Central memory CD4-positive, alpha-beta T cell (primary cell): ENCODE measurements at regions not wholly inside any gene's neighbourhood (a gene's known extent, or its start where the extent isn't known, plus 50 kb on each side); places are given as distances from the start of the nearest gene placed in this dataset.
"Not testable (repeated sequence)": the region's sequence is repeated elsewhere in the genome, so short reads cannot be mapped to it uniquely, and the experiment has no call there.

ENCODE experiments used
- DNase-seq: peaks from one replicate; pipeline ENCODE4 v3.0.0; 2022

- DNase-seq, result no peak
Observed at GRCh38 chr6:145266432-145267075, 468.8 kb downstream of the EPM2A start.

- no peak for DNase-seq
Observed at GRCh38 chr6:145267076-145267867, 468.0 kb downstream of the EPM2A start.

- DNase-seq, result no peak
Observed at GRCh38 chr6:145270464-145270863, 464.9 kb downstream of the EPM2A start.

- DNase-seq, result no peak
Observed at GRCh38 chr6:145271040-145271439, 464.3 kb downstream of the EPM2A start.

- no peak for DNase-seq
Observed at GRCh38 chr6:145271577-145271976, 463.7 kb downstream of the EPM2A start.

GRCh38 chr6:145272246-145272645 is 463.1 kb downstream of the EPM2A start:
- no peak for DNase-seq

- no peak for DNase-seq
Observed at GRCh38 chr6:145273136-145273535, 462.2 kb downstream of the EPM2A start.

GRCh38 chr6:145274083-145274482 is 461.2 kb downstream of the EPM2A start:
- DNase-seq, result no peak

GRCh38 chr6:145275019-145275418 is 460.3 kb downstream of the EPM2A start:
- DNase-seq, result no peak

- no peak for DNase-seq
Observed at GRCh38 chr6:145275787-145276186, 459.5 kb downstream of the EPM2A start.

GRCh38 chr6:145276756-145277155 is 458.6 kb downstream of the EPM2A start:
- no peak for DNase-seq

GRCh38 chr6:145277358-145278086 is 457.8 kb downstream of the EPM2A start:
- DNase-seq, result no peak

- no peak for DNase-seq
Observed at GRCh38 chr6:145278163-145278807, 457.0 kb downstream of the EPM2A start.

GRCh38 chr6:145279551-145279950 is 455.8 kb downstream of the EPM2A start:
- DNase-seq, result no peak

GRCh38 chr6:145279993-145280392 is 455.3 kb downstream of the EPM2A start:
- no peak for DNase-seq

GRCh38 chr6:145283209-145283608 is 452.1 kb downstream of the EPM2A start:
- DNase-seq, result not testable (repeated sequence)

GRCh38 chr6:145283856-145284255 is 451.5 kb downstream of the EPM2A start:
- DNase-seq, result no peak

- DNase-seq, result no peak
Observed at GRCh38 chr6:145286916-145287315, 448.4 kb downstream of the EPM2A start.

- DNase-seq, result no peak
Observed at GRCh38 chr6:145289573-145289972, 445.7 kb downstream of the EPM2A start.

GRCh38 chr6:145290122-145290521 is 445.2 kb downstream of the EPM2A start:
- DNase-seq, result no peak

- no peak for DNase-seq
Observed at GRCh38 chr6:145292066-145292465, 443.3 kb downstream of the EPM2A start.

- DNase-seq, result no peak
Observed at GRCh38 chr6:145294942-145295341, 440.4 kb downstream of the EPM2A start.

- no peak for DNase-seq
Observed at GRCh38 chr6:145295746-145296145, 439.6 kb downstream of the EPM2A start.
